Body of pancreas (tissue), 4 donors: ENCODE measurements at regions not wholly inside any gene's neighbourhood (a gene's known extent, or its start where the extent isn't known, plus 50 kb on each side); places are given as distances from the start of the nearest gene placed in this dataset.

ENCODE experiments used
- CTCF ChIP-seq, 7 experiments: fragments of 450-650 bp in 4 of 7; fragments of 200-600 bp in 3 of 7; sonication (generic) in 3 of 7; IDR thresholded peaks; one replicate each; pipeline ENCODE4 v1.5.1; 2016 to 2019; ENCODE audit warnings: antibody characterized with exemption in 7 of 7
- POLR2A ChIP-seq, 3 donors: fragments of 450-650 bp; IDR thresholded peaks; one replicate each; pipeline ENCODE4 v1.6.1; 2016; ENCODE audit warnings: antibody characterized with exemption in 3 of 3, mild to moderate bottlenecking in 2 of 3

DNA sequence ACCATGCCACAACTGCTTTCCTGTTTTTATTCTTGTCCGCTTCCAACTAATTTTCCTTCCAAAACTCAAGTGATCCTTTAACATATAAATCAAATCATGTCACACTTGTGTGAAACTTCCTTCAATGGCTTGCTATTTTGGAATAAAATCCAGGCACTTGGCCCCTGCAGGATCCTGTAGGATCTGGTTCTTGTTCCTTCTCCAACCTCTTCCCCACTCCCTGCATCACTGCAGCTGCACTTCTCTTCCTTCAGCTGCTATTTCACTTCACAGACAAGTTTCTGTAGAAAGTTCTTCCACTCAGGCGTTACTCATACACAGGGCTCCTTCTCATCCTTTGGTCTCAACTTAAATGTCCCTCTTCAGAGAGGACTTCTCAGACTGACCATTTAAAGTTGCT lies 239.7 kb upstream of the BTG1 start:
- TF ChIP-seq CTCF (IDR thresholded peaks at IDR 0.05) (no peak), POLR2A (IDR thresholded peaks at IDR 0.05) (no peak)
